ENCODE measurements at regions not wholly inside any gene's neighbourhood (a gene's known extent, or its start where the extent isn't known, plus 50 kb on each side); places are given as distances from the start of the nearest gene placed in this dataset.

GRCh38 chr12:25017336-25017735, 68.4 kb upstream of the BCAT1 start:
- DNase-seq, result no peak
- intact Hi-C loops (cut with DNase I), result no loop called here
- no peaks in the 10 kb centered on the region for H3K4me1 ChIP-seq
- H3K27me3 ChIP-seq (ENCODE audit: insufficient read depth in 3 of 3, low read length in 2 of 3), result no peaks in the 10 kb centered on the region
- no peak overlapping the region for H3K27ac ChIP-seq
- H3K4me3 ChIP-seq, result no peak overlapping the region
- TF ChIP-seq CTCF (IDR thresholded peaks at IDR 0.05), result no peak
- no peaks in the 10 kb centered on the region for H3K36me3 ChIP-seq (ENCODE audit: insufficient read depth in 1 of 2, low read depth in 1 of 2)
- no peak for ATAC-seq
- no peaks in the 10 kb centered on the region for H3K9me3 ChIP-seq
- WGBS, 3 donors, result 73 to 76% (median 74%) methylated on average over 3 of the region's 3 CpGs

DNA sequence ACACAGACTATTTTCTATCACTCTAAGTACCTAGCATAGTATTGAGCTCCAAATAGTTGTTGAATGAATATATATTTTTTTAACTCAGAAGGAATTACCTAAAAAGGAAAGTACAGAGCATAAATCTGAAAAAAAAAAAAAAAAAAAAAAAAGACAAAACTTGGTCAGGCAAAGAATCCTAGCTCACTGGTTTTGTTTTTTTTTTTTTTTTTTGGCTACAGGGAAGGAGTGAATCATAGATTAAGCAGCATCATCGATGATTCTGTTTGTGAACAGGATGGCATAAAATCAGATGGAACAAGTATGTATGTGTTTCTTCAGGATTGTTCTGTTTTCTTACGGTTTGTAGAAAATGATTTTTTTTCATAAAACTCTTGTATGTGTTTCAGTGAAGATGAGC, 66.1 kb upstream of the BCAT1 start:
- no peak for DNase-seq
- intact Hi-C loops (cut with DNase I), result no loop called here
- WGBS, 3 donors, result 52 to 70% (median 57%) methylated on average over 2 of the region's 2 CpGs
- Histone ChIP-seq H3K4me1 (no peaks in the 10 kb centered on the region), H3K36me3 (ENCODE audit: insufficient read depth in 1 of 2, low read depth in 1 of 2) (no peaks in the 10 kb centered on the region), H3K27ac (no peak overlapping the region), H3K27me3 (ENCODE audit: insufficient read depth in 3 of 3, low read length in 2 of 3) (no peaks in the 10 kb centered on the region), H3K9me3 (no peaks in the 10 kb centered on the region), H3K4me3 (no peak overlapping the region)
- ATAC-seq, result no peak
- no peak for TF ChIP-seq CTCF (IDR thresholded peaks at IDR 0.05)

- 83 to 86% (median 84%) methylated on average over 4 of the region's 4 CpGs for WGBS, 3 donors
- H3K4me3 ChIP-seq, result no peak overlapping the region
- no peak for ATAC-seq
- no peak overlapping the region for H3K27ac ChIP-seq
- intact Hi-C loops (cut with DNase I), result no loop called here
- H3K27me3 ChIP-seq (ENCODE audit: insufficient read depth in 3 of 3, low read length in 2 of 3), result no peaks in the 10 kb centered on the region
- no peak for TF ChIP-seq CTCF (IDR thresholded peaks at IDR 0.05)
- no peaks in the 10 kb centered on the region for H3K9me3 ChIP-seq
- no peaks in the 10 kb centered on the region for H3K4me1 ChIP-seq
- DNase-seq, result no peak
- H3K36me3 ChIP-seq (ENCODE audit: insufficient read depth in 1 of 2, low read depth in 1 of 2), result no peaks in the 10 kb centered on the region
Observed at GRCh38 chr12:25013061-25013460, 64.2 kb upstream of the BCAT1 start.

GRCh38 chr12:25009496-25010092, 60.7 kb upstream of the BCAT1 start:
- no peaks in the 10 kb centered on the region for H3K4me1 ChIP-seq
- no peak for ATAC-seq
- intact Hi-C loops (cut with DNase I), result no loop called here
- H3K27ac ChIP-seq, result no peak overlapping the region
- TF ChIP-seq CTCF (IDR thresholded peaks at IDR 0.05), result no peak
- no peaks in the 10 kb centered on the region for H3K36me3 ChIP-seq (ENCODE audit: insufficient read depth in 1 of 2, low read depth in 1 of 2)
- no peaks in the 10 kb centered on the region for H3K9me3 ChIP-seq
- 82 to 85% (median 83%) methylated on average over 2 of the region's 2 CpGs for WGBS, 3 donors
- H3K4me3 ChIP-seq, result no peak overlapping the region
- DNase-seq, result no peak
- no peaks in the 10 kb centered on the region for H3K27me3 ChIP-seq (ENCODE audit: insufficient read depth in 3 of 3, low read length in 2 of 3)

GRCh38 chr12:25005376-25005775, 56.5 kb upstream of the BCAT1 start:
- Histone ChIP-seq H3K4me1 (no peaks in the 10 kb centered on the region), H3K27ac (no peak overlapping the region), H3K36me3 (ENCODE audit: insufficient read depth in 1 of 2, low read depth in 1 of 2) (no peaks in the 10 kb centered on the region), H3K9me3 (no peaks in the 10 kb centered on the region), H3K4me3 (no peak overlapping the region), H3K27me3 (ENCODE audit: insufficient read depth in 3 of 3, low read length in 2 of 3) (no peaks in the 10 kb centered on the region)
- intact Hi-C loops (cut with DNase I), result no loop called here
- 91 to 93% (median 93%) methylated on average over 4 of the region's 4 CpGs for WGBS, 3 donors
- DNase-seq (no peak), ATAC-seq (no peak)
- TF ChIP-seq CTCF (IDR thresholded peaks at IDR 0.05), result no peak

Measured in psoas muscle (tissue), 7 donors.